Fibroblast of mammary gland (primary cell): ENCODE measurements at regions not wholly inside any gene's neighbourhood (a gene's known extent, or its start where the extent isn't known, plus 50 kb on each side); places are given as distances from the start of the nearest gene placed in this dataset.

Experiments used
- DNase-seq: peaks from one replicate; pipeline ENCODE4 v3.0.0-alpha.2; 2010; ENCODE audit warnings: low read depth
- H3K4me3 ChIP-seq: 2 replicates; pipeline ENCODE4 v1.5.1; 2011; ENCODE audit warnings: low read depth, mild to moderate bottlenecking, low read length, moderate library complexity; ENCODE audit not compliant: control insufficient read depth
- TF ChIP-seq, protein P1 (sequence below): conservative IDR thresholded peaks from 2 replicates; pipeline ENCODE4 v1.5.1; 2011; ENCODE audit warnings: low read depth, low read length, inconsistent platforms; ENCODE audit not compliant: control insufficient read depth, insufficient read depth

GRCh38 chr11:42589286-42589685 lies 722.5 kb upstream of the API5 start:
- no peak for DNase-seq
- H3K4me3 ChIP-seq = no peak overlapping the region
- TF ChIP-seq, protein P1, sequence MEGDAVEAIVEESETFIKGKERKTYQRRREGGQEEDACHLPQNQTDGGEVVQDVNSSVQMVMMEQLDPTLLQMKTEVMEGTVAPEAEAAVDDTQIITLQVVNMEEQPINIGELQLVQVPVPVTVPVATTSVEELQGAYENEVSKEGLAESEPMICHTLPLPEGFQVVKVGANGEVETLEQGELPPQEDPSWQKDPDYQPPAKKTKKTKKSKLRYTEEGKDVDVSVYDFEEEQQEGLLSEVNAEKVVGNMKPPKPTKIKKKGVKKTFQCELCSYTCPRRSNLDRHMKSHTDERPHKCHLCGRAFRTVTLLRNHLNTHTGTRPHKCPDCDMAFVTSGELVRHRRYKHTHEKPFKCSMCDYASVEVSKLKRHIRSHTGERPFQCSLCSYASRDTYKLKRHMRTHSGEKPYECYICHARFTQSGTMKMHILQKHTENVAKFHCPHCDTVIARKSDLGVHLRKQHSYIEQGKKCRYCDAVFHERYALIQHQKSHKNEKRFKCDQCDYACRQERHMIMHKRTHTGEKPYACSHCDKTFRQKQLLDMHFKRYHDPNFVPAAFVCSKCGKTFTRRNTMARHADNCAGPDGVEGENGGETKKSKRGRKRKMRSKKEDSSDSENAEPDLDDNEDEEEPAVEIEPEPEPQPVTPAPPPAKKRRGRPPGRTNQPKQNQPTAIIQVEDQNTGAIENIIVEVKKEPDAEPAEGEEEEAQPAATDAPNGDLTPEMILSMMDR = no peak

DNA sequence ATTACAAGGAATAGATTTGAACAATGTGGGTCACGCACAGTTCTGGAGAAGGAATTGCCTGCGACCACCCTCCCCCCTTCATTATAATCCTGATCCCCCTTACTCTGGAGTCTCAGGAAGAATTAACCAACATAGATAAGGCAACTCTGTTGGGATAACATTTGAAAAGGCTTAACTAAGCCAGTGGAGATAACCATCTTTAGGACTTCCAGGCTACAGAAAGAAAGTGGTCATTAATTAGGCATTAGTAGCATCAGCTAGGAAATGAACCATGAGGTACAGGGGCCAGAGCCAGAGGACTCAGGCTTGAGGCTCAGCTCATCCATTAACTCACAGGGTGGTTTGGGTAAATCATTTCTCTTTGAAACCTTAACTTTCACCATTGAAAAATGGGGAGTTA lies 720.0 kb upstream of the API5 start:
- H3K4me3 ChIP-seq = no peak overlapping the region
- no peak for DNase-seq
- TF ChIP-seq, protein P1 = no peak

- TF ChIP-seq, protein P1 = no peak
- no peak overlapping the region for H3K4me3 ChIP-seq
- DNase-seq = no peak
Measured at GRCh38 chr11:42593441-42593840, 718.4 kb upstream of the API5 start.

DNA sequence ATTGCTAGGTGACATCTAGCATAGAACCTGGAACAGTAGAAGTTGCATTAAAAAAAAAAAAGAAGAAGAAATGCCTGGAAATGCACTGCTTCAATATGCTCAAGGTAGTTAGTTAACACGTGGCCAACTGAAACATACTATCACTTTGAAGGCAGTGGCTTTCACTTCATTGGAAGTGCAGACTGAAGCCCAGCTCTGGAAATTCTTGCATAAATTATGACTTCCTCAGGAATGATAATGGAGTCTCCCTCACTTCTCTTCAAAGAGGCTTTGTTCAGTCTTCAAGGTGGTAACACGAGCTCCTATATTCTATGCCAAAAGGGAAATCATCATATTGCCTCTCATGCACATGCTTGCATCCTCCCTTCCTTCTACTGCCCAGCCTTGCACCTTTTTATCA lies 715.9 kb upstream of the API5 start:
- H3K4me3 ChIP-seq = no peak overlapping the region
- DNase-seq = no peak
- TF ChIP-seq, protein P1 = no peak

GRCh38 chr11:42596576-42597145 lies 715.1 kb upstream of the API5 start:
- TF ChIP-seq, protein P1 = no peak
- DNase-seq = no peak
- H3K4me3 ChIP-seq = no peak overlapping the region

DNA sequence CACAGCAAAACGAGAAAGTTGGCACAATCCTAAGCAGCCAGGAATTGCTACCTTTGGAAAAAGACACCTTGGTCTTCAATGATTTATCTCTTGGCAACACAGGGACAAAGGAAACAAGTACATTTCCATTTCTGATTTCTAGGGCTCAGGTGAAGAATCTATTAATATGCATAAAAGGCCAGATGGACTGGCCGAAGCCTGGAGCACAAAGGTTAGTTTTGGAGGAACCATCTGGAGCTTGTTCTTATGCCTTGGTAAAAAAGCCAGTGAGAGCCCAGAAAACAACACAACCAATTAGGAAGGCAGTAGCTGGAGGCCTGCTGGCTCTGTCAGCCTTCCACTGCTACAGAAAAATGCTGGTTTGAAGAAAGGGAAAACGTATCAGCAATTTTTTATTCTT lies 713.5 kb upstream of the API5 start:
- DNase-seq = no peak
- H3K4me3 ChIP-seq = no peak overlapping the region
- TF ChIP-seq, protein P1 = no peak

DNA sequence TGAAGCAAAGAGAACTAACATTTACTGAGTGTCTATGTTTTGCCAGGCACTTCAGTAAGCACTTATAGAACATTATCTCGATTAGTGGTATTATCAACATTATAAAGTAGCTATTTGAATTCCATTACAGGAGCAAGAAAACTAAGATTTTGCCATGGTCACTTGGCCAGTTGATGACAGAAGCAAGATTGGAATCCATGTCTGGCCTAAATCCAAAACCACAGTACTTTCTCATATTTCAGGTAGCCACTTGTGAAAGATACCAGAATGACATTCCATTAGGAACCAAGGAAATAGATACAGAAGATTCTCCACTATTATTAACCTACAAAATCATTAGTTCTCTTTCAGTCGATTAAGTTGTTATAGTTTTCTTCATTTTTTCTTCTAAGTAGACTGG lies 691.0 kb upstream of the API5 start:
- TF ChIP-seq, protein P1 = no peak
- no peak for DNase-seq
- no peak overlapping the region for H3K4me3 ChIP-seq
